MCF 10A (cell line): ENCODE measurements at regions not wholly inside any gene's neighbourhood (a gene's known extent, or its start where the extent isn't known, plus 50 kb on each side); places are given as distances from the start of the nearest gene placed in this dataset.

Experiments used
- BruUV-seq: library from RNA; stranded (reverse); fragments of 400-500 nt; replicated peaks from 2 replicates; lab custom pipeline; 2021; lab: Mats Ljungman, UMichigan
- CTCF ChIA-PET: fragments of 300-600 bp; sonication (Branson Sonifier 250); formaldehyde crosslinking; extraction: SDS; loops from one replicate; lab custom pipeline; 2021; ENCODE audit warnings: antibody characterized with exemption, inconsistent platforms; lab: Yijun Ruan, JAX
- POLR2A ChIA-PET: fragments of 300-600, 350-650 bp; sonication (Branson Sonifier 250); formaldehyde crosslinking; extraction: SDS; loops from one replicate; lab custom pipeline; 2020; ENCODE audit warnings: antibody characterized with exemption, inconsistent platforms; lab: Yijun Ruan, JAX
- DNase-seq: peaks from one replicate; pipeline ENCODE4 v3.0.0-alpha.2; 2018; ENCODE audit not compliant: unreplicated experiment
- H3K27ac Mint-ChIP-seq: one replicate; pipeline ENCODE4 v1.8.0; 2022; ENCODE audit warnings: mild to moderate bottlenecking, low read depth, mixed read lengths; ENCODE audit not compliant: unreplicated experiment
- H3K27me3 Mint-ChIP-seq: one replicate; pipeline ENCODE4 v1.8.0; 2022; ENCODE audit warnings: mixed read lengths; ENCODE audit not compliant: insufficient read depth, unreplicated experiment
- H3K36me3 Mint-ChIP-seq: one replicate; pipeline ENCODE4 v1.8.0; 2022; ENCODE audit warnings: mild to moderate bottlenecking, moderate library complexity, mixed read lengths; ENCODE audit not compliant: insufficient read depth, unreplicated experiment
- H3K4me1 Mint-ChIP-seq: one replicate; pipeline ENCODE4 v1.8.0; 2022; ENCODE audit warnings: mixed read lengths; ENCODE audit not compliant: insufficient read depth, unreplicated experiment
- H3K4me3 Mint-ChIP-seq: one replicate; pipeline ENCODE4 v1.8.0; 2022; ENCODE audit warnings: mild to moderate bottlenecking, moderate library complexity, mixed read lengths; ENCODE audit not compliant: unreplicated experiment
- H3K9me3 Mint-ChIP-seq: one replicate; pipeline ENCODE4 v1.8.0; 2022; ENCODE audit warnings: mixed read lengths; ENCODE audit not compliant: unreplicated experiment
- CTCF ChIP-seq: fragments of 200-600 bp; IDR thresholded peaks from one replicate; pipeline ENCODE4 v1.8.0; 2022; ENCODE audit warnings: antibody characterized with exemption, mild to moderate bottlenecking; ENCODE audit not compliant: unreplicated experiment
- intact Hi-C: fragments of 100-400 bp; cut with micrococcal nuclease; formaldehyde crosslinking; loops from 2 replicates; pipeline ENCODE4 v1.14.1; 2022

GRCh38 chr17:15145621-15146020, 119.5 kb downstream of the PMP22 start:
- H3K27me3 Mint-ChIP-seq: no peaks in the 10 kb centered on the region
- CTCF ChIA-PET: interaction anchor here (2.2 kb wide), 1 partner anchor 10 kb away, joined by 11 read pairs; no protein-coding TSS in a partner anchor
- intact Hi-C loops: no loop called here
- no peak for TF ChIP-seq CTCF
- no peak for DNase-seq
- no TSS peak for BruUV-seq
- H3K4me1 Mint-ChIP-seq: no peaks in the 10 kb centered on the region
- H3K4me3 Mint-ChIP-seq: no peak overlapping the region
- H3K36me3 Mint-ChIP-seq: no peaks in the 10 kb centered on the region
- no peak overlapping the region for H3K27ac Mint-ChIP-seq
- peaks cover 8% of the 10 kb centered on the region for H3K9me3 Mint-ChIP-seq
- POLR2A ChIA-PET: interaction anchor here (1.5 kb wide), 1 partner anchor 11 kb away, joined by 4 read pairs; no protein-coding TSS in a partner anchor

- Mint-ChIP-seq H3K27me3 (no peaks in the 10 kb centered on the region), H3K4me3 (no peak overlapping the region), H3K4me1 (peaks cover 6% of the 10 kb centered on the region), H3K27ac (no peak overlapping the region), H3K36me3 (no peaks in the 10 kb centered on the region), H3K9me3 (peaks cover 8% of the 10 kb centered on the region)
- CTCF ChIA-PET: no interaction called here
- no peak for DNase-seq
- intact Hi-C loops: no loop called here
- TF ChIP-seq CTCF: no peak
- POLR2A ChIA-PET: no interaction called here
- BruUV-seq: no TSS peak
Measured at GRCh38 chr17:15143524-15143923, 121.6 kb downstream of the PMP22 start.

- Mint-ChIP-seq H3K27me3 (no peaks in the 10 kb centered on the region), H3K4me1 (no peaks in the 10 kb centered on the region), H3K36me3 (no peaks in the 10 kb centered on the region), H3K27ac (no peak overlapping the region), H3K4me3 (no peak overlapping the region), H3K9me3 (no peaks in the 10 kb centered on the region)
- POLR2A ChIA-PET: no interaction called here
- no peak for TF ChIP-seq CTCF
- DNase-seq: no peak
- CTCF ChIA-PET: no interaction called here
- BruUV-seq: no TSS peak
- intact Hi-C loops: no loop called here
Measured at GRCh38 chr17:15134363-15134762, 130.8 kb downstream of the PMP22 start.

- POLR2A ChIA-PET: no interaction called here
Measured at GRCh38 chr17:15133826-15134225, 131.3 kb downstream of the PMP22 start.

More at GRCh38 chr17:15133826-15134225, 131.3 kb downstream of the PMP22 start:
- Mint-ChIP-seq H3K36me3 (no peaks in the 10 kb centered on the region), H3K27me3 (no peaks in the 10 kb centered on the region), H3K4me3 (no peak overlapping the region), H3K27ac (no peak overlapping the region), H3K4me1 (no peaks in the 10 kb centered on the region), H3K9me3 (no peaks in the 10 kb centered on the region)
- BruUV-seq: no TSS peak
- no peak for DNase-seq
- TF ChIP-seq CTCF: no peak
- CTCF ChIA-PET: no interaction called here
- intact Hi-C loops: no loop called here
